ENCODE measurements at regions not wholly inside any gene's neighbourhood (a gene's known extent, or its start where the extent isn't known, plus 50 kb on each side); places are given as distances from the start of the nearest gene placed in this dataset.

- TF ChIP-seq RXRA (IDR thresholded peaks at IDR 0.05; ENCODE audit: insufficient read depth, low read depth, low read length) (no peak), KDM1A (IDR thresholded peaks at IDR 0.05; ENCODE audit: borderline replicate concordance, low read length) (no peak), TEAD4 (IDR thresholded peaks at IDR 0.05; ENCODE audit: low read depth, low read length) (no peak), RBBP5 (IDR thresholded peaks at IDR 0.05; ENCODE audit: borderline replicate concordance, low read depth, low read length) (no peak), JUND (IDR thresholded peaks at IDR 0.05; ENCODE audit: low read length) (no peak), HDAC6 (IDR thresholded peaks at IDR 0.05; ENCODE audit: low read depth, low read length) (no peak), SP4 (IDR thresholded peaks at IDR 0.05; ENCODE audit: low read length) (no peak), EP300 (IDR thresholded peaks at IDR 0.05; ENCODE audit: borderline replicate concordance in 1 of 2, low read depth in 2 of 2, low read length in 2 of 2) (no peak)
- H3K4me1 ChIP-seq (replicated peaks in 1 of 4; ENCODE audit: control insufficient read depth in 3 of 4, insufficient read depth in 4 of 4, low read length in 3 of 4) = no peaks in the 10 kb centered on the region
- 97% methylated on average over 3 of the region's 3 CpGs; no CpG with 5 or more reads in 1 of the 2 experiments for WGBS, 2 experiments (ENCODE audit: extremely low coverage in 1 of 2, insufficient coverage in 1 of 2, insufficient read length in 1 of 2, insufficient replicate concordance in 2 of 2, low coverage in 1 of 2, low lambda C conversion rate in 2 of 2, missing lambda C conversion rate in 1 of 2)
- H4K8ac ChIP-seq (ENCODE audit: extremely low read depth, insufficient read depth, low read length) = no peak overlapping the region
- no peak overlapping the region for H3K18ac ChIP-seq (ENCODE audit: extremely low read depth, low read length)
- no peaks in the 10 kb centered on the region for H4K20me1 ChIP-seq (replicated peaks in 1 of 2; ENCODE audit: control insufficient read depth in 1 of 2, insufficient read depth in 2 of 2, low read length in 2 of 2)
- no peak overlapping the region for H4K5ac ChIP-seq (ENCODE audit: insufficient read length, low read depth, low read length)
- H3K23ac ChIP-seq (ENCODE audit: insufficient read length) = no peak overlapping the region
- FAIRE-seq = no peak
- no peak overlapping the region for H2BK120ac ChIP-seq (replicated peaks; ENCODE audit: low read depth, low read length)
- H3K56ac ChIP-seq (replicated peaks; ENCODE audit: insufficient read length, low read depth, low read length) = no peak overlapping the region
- H3K27me3 ChIP-seq (replicated peaks in 1 of 4; ENCODE audit: control insufficient read depth in 3 of 4, extremely low read depth in 1 of 4, insufficient read depth in 3 of 4, low read length in 3 of 4) = no peaks in the 10 kb centered on the region
- no peak overlapping the region for H2AK5ac ChIP-seq (ENCODE audit: low read depth, low read length)
- no peak overlapping the region for H3K4me2 ChIP-seq (ENCODE audit: insufficient read depth in 1 of 2, low read depth in 2 of 2, low read length in 2 of 2)
- H2BK15ac ChIP-seq (ENCODE audit: low read length) = no peak overlapping the region
- H3K79me2 ChIP-seq (ENCODE audit: control insufficient read depth in 1 of 2, insufficient read depth in 2 of 2, low read length in 2 of 2) = no peaks in the 10 kb centered on the region
- CTCF ChIA-PET (ENCODE audit: partially characterized antibody) = no interaction called here
- H3K23me2 ChIP-seq (ENCODE audit: low read depth, low read length) = no peaks in the 10 kb centered on the region
- H3K4me3 ChIP-seq (ENCODE audit: extremely low read depth in 1 of 4, insufficient read depth in 2 of 4, low read depth in 3 of 4, low read length in 4 of 4) = no peak overlapping the region
- no peaks in the 10 kb centered on the region for H3K9me3 ChIP-seq (ENCODE audit: insufficient read depth in 2 of 2, low read depth in 1 of 2, low read length in 1 of 2)
- no peak overlapping the region for H3K27ac ChIP-seq (ENCODE audit: low read depth, low read length)
- H2AFZ ChIP-seq (ENCODE audit: low read length) = no peak overlapping the region
- no peak overlapping the region for H3K14ac ChIP-seq (ENCODE audit: insufficient read length)
- H3K79me1 ChIP-seq (ENCODE audit: low read depth, low read length) = no peaks in the 10 kb centered on the region
- no peak overlapping the region for H3K4ac ChIP-seq (replicated peaks; ENCODE audit: insufficient read length, low read depth, low read length)
- no peak overlapping the region for H4K91ac ChIP-seq (replicated peaks; ENCODE audit: insufficient read length, low read length)
- H3K36me3 ChIP-seq (ENCODE audit: control insufficient read depth in 2 of 4, insufficient read depth in 4 of 4, low read length in 3 of 4) = no peaks in the 10 kb centered on the region; a peak in 1 of 8 replicates
- H2BK5ac ChIP-seq (ENCODE audit: low read depth, low read length) = no peak overlapping the region
- no peak for DNase-seq (ENCODE audit: low read depth in 1 of 2, low spot score in 2 of 2)
- no peak overlapping the region for H2BK20ac ChIP-seq (ENCODE audit: low read length)
- POLR2A ChIA-PET (ENCODE audit: partially characterized antibody) = no interaction called here
- no peak overlapping the region for H2BK12ac ChIP-seq (ENCODE audit: low read depth, low read length)
- H3K9ac ChIP-seq (replicated peaks in 1 of 4; ENCODE audit: extremely low read depth in 1 of 4, low read depth in 3 of 4, low read length in 3 of 4) = no peak overlapping the region
Observed at GRCh38 chr5:52339285-52339684, 448.4 kb upstream of the ITGA1 start.

All from H1 (cell line).